ENCODE measurements at regions not wholly inside any gene's neighbourhood (a gene's known extent, or its start where the extent isn't known, plus 50 kb on each side); places are given as distances from the start of the nearest gene placed in this dataset.

GRCh38 chr9:87157366-87158031 is 210.2 kb upstream of the GAS1 start:
- WGBS = 39% methylated on average over 10 of the region's 10 CpGs
- no peak overlapping the region for H3K4me3 ChIP-seq
- no peak overlapping the region for H3K27ac ChIP-seq
- no peak for DNase-seq (ENCODE audit: low spot score in 2 of 2)
- no peaks in the 10 kb centered on the region for H3K36me3 ChIP-seq
- peaks cover 4% of the 10 kb centered on the region for H3K4me1 ChIP-seq
- H3K9me3 ChIP-seq = no peaks in the 10 kb centered on the region
- no peaks in the 10 kb centered on the region for H3K27me3 ChIP-seq
- TF ChIP-seq POLR2AphosphoS5 (IDR thresholded peaks at IDR 0.05) (no peak), EP300 (IDR thresholded peaks at IDR 0.05) (no peak), CTCF (IDR thresholded peaks at IDR 0.05) (no peak), POLR2A (IDR thresholded peaks at IDR 0.05) (no peak)

- H3K4me3 ChIP-seq = no peak overlapping the region
- 92% methylated on average over 2 of the region's 2 CpGs for WGBS
- DNase-seq (ENCODE audit: low spot score in 2 of 2) = no peak
- no peaks in the 10 kb centered on the region for H3K9me3 ChIP-seq
- no peak for TF ChIP-seq CTCF (IDR thresholded peaks at IDR 0.05)
- no peak for TF ChIP-seq EP300 (IDR thresholded peaks at IDR 0.05)
- no peak for TF ChIP-seq POLR2A (IDR thresholded peaks at IDR 0.05)
- TF ChIP-seq POLR2AphosphoS5 (IDR thresholded peaks at IDR 0.05) = no peak
- no peak overlapping the region for H3K27ac ChIP-seq
- H3K36me3 ChIP-seq = no peaks in the 10 kb centered on the region
- H3K4me1 ChIP-seq = peaks cover 4% of the 10 kb centered on the region
- no peaks in the 10 kb centered on the region for H3K27me3 ChIP-seq
Measured at GRCh38 chr9:87158765-87159164, 211.5 kb upstream of the GAS1 start.

GRCh38 chr9:87160148-87161102 is 213.1 kb upstream of the GAS1 start:
- H3K36me3 ChIP-seq = no peaks in the 10 kb centered on the region
- H3K27me3 ChIP-seq = no peaks in the 10 kb centered on the region
- no peaks in the 10 kb centered on the region for H3K9me3 ChIP-seq
- no peak overlapping the region for H3K27ac ChIP-seq
- no peak overlapping the region for H3K4me3 ChIP-seq
- no peak for DNase-seq (ENCODE audit: low spot score in 2 of 2)
- WGBS = 74% methylated on average over 8 of the region's 8 CpGs
- no peak for TF ChIP-seq POLR2AphosphoS5 (IDR thresholded peaks at IDR 0.05)
- no peak for TF ChIP-seq CTCF (IDR thresholded peaks at IDR 0.05)
- no peak for TF ChIP-seq EP300 (IDR thresholded peaks at IDR 0.05)
- no peak for TF ChIP-seq POLR2A (IDR thresholded peaks at IDR 0.05)
- H3K4me1 ChIP-seq = peaks cover 4% of the 10 kb centered on the region

GRCh38 chr9:87167161-87167560 is 219.9 kb upstream of the GAS1 start:
- DNase-seq (ENCODE audit: low spot score in 2 of 2) = no peak
- 87% methylated on average over 5 of the region's 5 CpGs for WGBS
- Histone ChIP-seq H3K36me3 (no peaks in the 10 kb centered on the region), H3K4me1 (no peaks in the 10 kb centered on the region), H3K9me3 (no peaks in the 10 kb centered on the region), H3K27ac (no peak overlapping the region), H3K4me3 (no peak overlapping the region), H3K27me3 (no peaks in the 10 kb centered on the region)
- TF ChIP-seq POLR2AphosphoS5 (IDR thresholded peaks at IDR 0.05) (no peak), EP300 (IDR thresholded peaks at IDR 0.05) (no peak), CTCF (IDR thresholded peaks at IDR 0.05) (no peak), POLR2A (IDR thresholded peaks at IDR 0.05) (no peak)

GRCh38 chr9:87167582-87167981 is 220.3 kb upstream of the GAS1 start:
- H3K27me3 ChIP-seq = no peaks in the 10 kb centered on the region
- no peaks in the 10 kb centered on the region for H3K36me3 ChIP-seq
- no peak for DNase-seq (ENCODE audit: low spot score in 2 of 2)
- TF ChIP-seq EP300 (IDR thresholded peaks at IDR 0.05) = no peak
- TF ChIP-seq POLR2AphosphoS5 (IDR thresholded peaks at IDR 0.05) = no peak
- no peak for TF ChIP-seq POLR2A (IDR thresholded peaks at IDR 0.05)
- no peak for TF ChIP-seq CTCF (IDR thresholded peaks at IDR 0.05)
- no peak overlapping the region for H3K27ac ChIP-seq
- H3K4me3 ChIP-seq = no peak overlapping the region
- H3K4me1 ChIP-seq = no peaks in the 10 kb centered on the region
- WGBS = 96% methylated on average over 4 of the region's 4 CpGs
- no peaks in the 10 kb centered on the region for H3K9me3 ChIP-seq

Measured in suprapubic skin (tissue), 4 donors.